ENCODE measurements at regions not wholly inside any gene's neighbourhood (a gene's known extent, or its start where the extent isn't known, plus 50 kb on each side); places are given as distances from the start of the nearest gene placed in this dataset.

GRCh38 chr21:19286876-19287275, 883.3 kb upstream of the TMPRSS15 start:
- in situ Hi-C loops (cut with MboI; ENCODE audit: low pct_ligation_motif_present in 1 of 4, low pct_unique_long_range_greater_than_20kb in 1 of 4, low sequenced_read_pairs in 3 of 4) = no loop called here
- intact Hi-C loops (cut with DNase I; ENCODE audit: low total_unique reads) = no loop called here
- WGBS, 2 donors (ENCODE audit: low coverage in 1 of 2) = 67 to 86% methylated on average over 2 of the region's 2 CpGs

DNA sequence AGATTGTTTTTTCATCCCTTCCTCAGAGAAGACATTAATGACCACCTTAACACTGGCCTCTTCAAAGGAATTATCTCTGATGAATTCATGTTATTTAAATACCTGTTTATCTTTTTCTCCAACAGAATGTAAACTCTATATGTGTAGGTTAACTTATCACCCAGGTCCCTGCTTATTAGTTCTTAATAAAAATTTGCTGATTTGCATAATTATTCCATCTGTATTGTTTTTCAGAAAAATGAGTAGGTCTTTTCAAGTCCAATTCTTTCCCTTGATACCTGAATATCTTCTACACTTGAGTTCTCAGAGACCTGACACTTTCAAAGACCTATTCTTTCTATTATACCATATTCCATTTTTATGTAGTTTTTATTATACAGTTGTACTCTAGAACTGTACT, 886.7 kb upstream of the TMPRSS15 start:
- no peak for DNase-seq
- TF ChIP-seq, protein P1, sequence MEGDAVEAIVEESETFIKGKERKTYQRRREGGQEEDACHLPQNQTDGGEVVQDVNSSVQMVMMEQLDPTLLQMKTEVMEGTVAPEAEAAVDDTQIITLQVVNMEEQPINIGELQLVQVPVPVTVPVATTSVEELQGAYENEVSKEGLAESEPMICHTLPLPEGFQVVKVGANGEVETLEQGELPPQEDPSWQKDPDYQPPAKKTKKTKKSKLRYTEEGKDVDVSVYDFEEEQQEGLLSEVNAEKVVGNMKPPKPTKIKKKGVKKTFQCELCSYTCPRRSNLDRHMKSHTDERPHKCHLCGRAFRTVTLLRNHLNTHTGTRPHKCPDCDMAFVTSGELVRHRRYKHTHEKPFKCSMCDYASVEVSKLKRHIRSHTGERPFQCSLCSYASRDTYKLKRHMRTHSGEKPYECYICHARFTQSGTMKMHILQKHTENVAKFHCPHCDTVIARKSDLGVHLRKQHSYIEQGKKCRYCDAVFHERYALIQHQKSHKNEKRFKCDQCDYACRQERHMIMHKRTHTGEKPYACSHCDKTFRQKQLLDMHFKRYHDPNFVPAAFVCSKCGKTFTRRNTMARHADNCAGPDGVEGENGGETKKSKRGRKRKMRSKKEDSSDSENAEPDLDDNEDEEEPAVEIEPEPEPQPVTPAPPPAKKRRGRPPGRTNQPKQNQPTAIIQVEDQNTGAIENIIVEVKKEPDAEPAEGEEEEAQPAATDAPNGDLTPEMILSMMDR (IDR thresholded peaks at IDR 0.05) = no peak
- TF ChIP-seq POLR2AphosphoS5 (IDR thresholded peaks at IDR 0.05) = no peak
- Histone ChIP-seq H3K9me3 (peaks cover 0 to 8% of the 10 kb centered on the region in 2 donors), H3K27ac (no peak overlapping the region), H3K4me3 (no peak overlapping the region), H3K27me3 (no peaks in the 10 kb centered on the region), H3K36me3 (no peaks in the 10 kb centered on the region), H3K4me1 (no peaks in the 10 kb centered on the region)
- in situ Hi-C loops (cut with MboI; ENCODE audit: low pct_ligation_motif_present in 1 of 4, low pct_unique_long_range_greater_than_20kb in 1 of 4, low sequenced_read_pairs in 3 of 4) (no loop called here), intact Hi-C loops (cut with DNase I; ENCODE audit: low total_unique reads) (no loop called here)

More at GRCh38 chr21:19286876-19287275, 883.3 kb upstream of the TMPRSS15 start:
- no peaks in the 10 kb centered on the region for H3K9me3 ChIP-seq
- no peak overlapping the region for H3K4me3 ChIP-seq
- no peak overlapping the region for H3K27ac ChIP-seq
- no peak for DNase-seq
- no peaks in the 10 kb centered on the region for H3K27me3 ChIP-seq
- no peaks in the 10 kb centered on the region for H3K4me1 ChIP-seq
- TF ChIP-seq, protein P1 (IDR thresholded peaks at IDR 0.05) = no peak
- no peak for TF ChIP-seq POLR2A (IDR thresholded peaks at IDR 0.05)
- TF ChIP-seq EP300 (IDR thresholded peaks at IDR 0.05; ENCODE audit: low read depth) = no peak
- TF ChIP-seq POLR2AphosphoS5 (IDR thresholded peaks at IDR 0.05) = no peak
- H3K36me3 ChIP-seq = no peaks in the 10 kb centered on the region

DNA sequence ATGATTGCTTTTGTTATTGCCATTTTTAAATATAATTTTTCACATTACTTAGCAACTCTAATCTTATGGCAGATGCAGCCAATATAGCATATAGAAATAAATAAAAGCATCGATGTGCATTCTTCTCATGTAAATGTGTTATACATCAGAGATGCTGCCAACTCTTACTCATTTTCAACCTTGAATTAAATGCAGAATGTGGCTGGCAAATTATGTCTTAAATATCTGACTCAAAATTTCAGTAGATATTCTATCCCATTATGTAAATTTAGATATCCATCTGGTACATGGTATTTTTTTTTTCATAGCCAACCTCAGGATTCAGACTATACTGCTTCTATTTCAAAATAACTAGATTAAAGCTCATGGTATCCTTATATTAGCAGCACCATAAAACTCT, 916.7 kb upstream of the TMPRSS15 start:
- in situ Hi-C loops (cut with MboI; ENCODE audit: low pct_ligation_motif_present in 1 of 4, low pct_unique_long_range_greater_than_20kb in 1 of 4, low sequenced_read_pairs in 3 of 4) = no loop called here
- WGBS, 2 donors (ENCODE audit: low coverage in 1 of 2) = 40 to 75% methylated on average over 1 of the region's 1 CpG
- Histone ChIP-seq H3K9me3 (no peaks in the 10 kb centered on the region), H3K27ac (no peak overlapping the region), H3K36me3 (no peaks in the 10 kb centered on the region), H3K4me1 (no peaks in the 10 kb centered on the region), H3K4me3 (no peak overlapping the region), H3K27me3 (no peaks in the 10 kb centered on the region)
- DNase-seq = no peak
- intact Hi-C loops (cut with DNase I; ENCODE audit: low total_unique reads) = no loop called here
- no peak for TF ChIP-seq POLR2A (IDR thresholded peaks at IDR 0.05)
- no peak for TF ChIP-seq EP300 (IDR thresholded peaks at IDR 0.05; ENCODE audit: low read depth)
- TF ChIP-seq, protein P1 (IDR thresholded peaks at IDR 0.05) = no peak
- TF ChIP-seq POLR2AphosphoS5 (IDR thresholded peaks at IDR 0.05) = no peak

DNA sequence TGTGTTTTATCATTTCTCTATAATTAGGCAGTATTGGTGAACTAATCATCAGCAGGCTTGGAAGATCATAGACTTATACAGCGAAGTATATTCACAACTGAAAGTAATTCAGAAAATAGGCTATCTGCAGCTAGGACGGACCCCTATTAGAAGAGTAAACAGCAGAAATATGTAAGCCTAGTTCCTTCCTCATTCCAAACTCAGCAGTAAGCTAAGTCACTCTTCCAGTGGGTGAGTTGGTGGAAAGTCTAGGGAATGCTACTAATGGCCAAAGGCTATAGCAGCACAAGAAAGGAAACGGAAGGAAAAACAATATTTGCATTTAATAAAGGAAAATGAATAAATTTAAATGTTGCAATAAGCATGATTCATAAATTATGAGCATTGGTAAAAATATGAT, 918.1 kb upstream of the TMPRSS15 start:
- Histone ChIP-seq H3K4me1 (no peaks in the 10 kb centered on the region), H3K4me3 (no peak overlapping the region), H3K27me3 (no peaks in the 10 kb centered on the region), H3K36me3 (no peaks in the 10 kb centered on the region), H3K9me3 (no peaks in the 10 kb centered on the region), H3K27ac (no peak overlapping the region)
- no peak for DNase-seq
- 56 to 57% methylated on average over 3 of the region's 3 CpGs for WGBS, 2 donors (ENCODE audit: low coverage in 1 of 2)
- TF ChIP-seq EP300 (IDR thresholded peaks at IDR 0.05; ENCODE audit: low read depth) (no peak), POLR2AphosphoS5 (IDR thresholded peaks at IDR 0.05) (no peak), POLR2A (IDR thresholded peaks at IDR 0.05) (no peak)
- TF ChIP-seq, protein P1 (IDR thresholded peaks at IDR 0.05) = no peak
- intact Hi-C loops (cut with DNase I; ENCODE audit: low total_unique reads) = no loop called here
- in situ Hi-C loops (cut with MboI; ENCODE audit: low pct_ligation_motif_present in 1 of 4, low pct_unique_long_range_greater_than_20kb in 1 of 4, low sequenced_read_pairs in 3 of 4) = no loop called here
